ENCODE measurements at regions not wholly inside any gene's neighbourhood (a gene's known extent, or its start where the extent isn't known, plus 50 kb on each side); places are given as distances from the start of the nearest gene placed in this dataset.

GRCh38 chr3:124353691-124354090 is 361.8 kb upstream of the ROPN1 start:
- H3K27me3 ChIP-seq (ENCODE audit: control insufficient read depth, insufficient read depth, low read length): peaks cover 12% of the 10 kb centered on the region
- no TSS peak for BruUV-seq (replicated peaks)
- TF ChIP-seq REST (IDR thresholded peaks at IDR 0.05; ENCODE audit: insufficient read depth in 1 of 2, low read depth in 2 of 2, low read length in 1 of 2) (no peak), TCF7L2 (IDR thresholded peaks at IDR 0.05; ENCODE audit: low read depth, low read length) (no peak), CTCF (IDR thresholded peaks at IDR 0.05) (no peak), SIN3A (IDR thresholded peaks at IDR 0.05; ENCODE audit: borderline replicate concordance, insufficient read depth, low read depth, low read length) (no peak), POLR2AphosphoS5 (IDR thresholded peaks at IDR 0.05; ENCODE audit: low read depth, low read length) (no peak)
- ATAC-seq (no peak), DNase-seq (ENCODE audit: low read depth, low spot score) (no peak)
- in situ Hi-C loops (cut with HindIII; ENCODE audit: low pct_unique_long_range_greater_than_20kb, low sequenced_read_pairs): no loop called here
- no peak overlapping the region for H3K27ac ChIP-seq (ENCODE audit: low read length)
- no peak overlapping the region for H3K4me3 ChIP-seq (ENCODE audit: low read depth in 2 of 2, low read length in 2 of 2)
- ChIA-PET POLR2A (no interaction called here), CTCF (no interaction called here)
- no peaks in the 10 kb centered on the region for H3K4me1 ChIP-seq (ENCODE audit: control insufficient read depth, insufficient read depth, low read length)
- no peaks in the 10 kb centered on the region for H3K36me3 ChIP-seq (ENCODE audit: control insufficient read depth, insufficient read depth, low read length)
- H3K9me3 ChIP-seq (ENCODE audit: control insufficient read depth, insufficient read depth, low read depth, low read length): no peaks in the 10 kb centered on the region
- intact Hi-C loops (cut with micrococcal nuclease; ENCODE audit: unreplicated experiment): no loop called here

- intact Hi-C loops (cut with micrococcal nuclease; ENCODE audit: unreplicated experiment): no loop called here
Observed at GRCh38 chr3:124354150-124354549, 362.2 kb upstream of the ROPN1 start.

More at GRCh38 chr3:124354150-124354549, 362.2 kb upstream of the ROPN1 start:
- Histone ChIP-seq H3K27me3 (ENCODE audit: control insufficient read depth, insufficient read depth, low read length) (peaks cover 12% of the 10 kb centered on the region), H3K9me3 (ENCODE audit: control insufficient read depth, insufficient read depth, low read depth, low read length) (no peaks in the 10 kb centered on the region), H3K4me3 (ENCODE audit: low read depth in 2 of 2, low read length in 2 of 2) (no peak overlapping the region), H3K36me3 (ENCODE audit: control insufficient read depth, insufficient read depth, low read length) (no peaks in the 10 kb centered on the region), H3K27ac (ENCODE audit: low read length) (no peak overlapping the region), H3K4me1 (ENCODE audit: control insufficient read depth, insufficient read depth, low read length) (no peaks in the 10 kb centered on the region)
- in situ Hi-C loops (cut with HindIII; ENCODE audit: low pct_unique_long_range_greater_than_20kb, low sequenced_read_pairs): no loop called here
- no peak for DNase-seq (ENCODE audit: low read depth, low spot score)
- ChIA-PET CTCF (no interaction called here), POLR2A (no interaction called here)
- no TSS peak for BruUV-seq (replicated peaks)
- TF ChIP-seq POLR2AphosphoS5 (IDR thresholded peaks at IDR 0.05; ENCODE audit: low read depth, low read length) (no peak), TCF7L2 (IDR thresholded peaks at IDR 0.05; ENCODE audit: low read depth, low read length) (no peak), REST (IDR thresholded peaks at IDR 0.05; ENCODE audit: insufficient read depth in 1 of 2, low read depth in 2 of 2, low read length in 1 of 2) (no peak), CTCF (IDR thresholded peaks at IDR 0.05) (no peak), SIN3A (IDR thresholded peaks at IDR 0.05; ENCODE audit: borderline replicate concordance, insufficient read depth, low read depth, low read length) (no peak)
- ATAC-seq: no peak
